GM19324 (cell line): ENCODE measurements at regions not wholly inside any gene's neighbourhood (a gene's known extent, or its start where the extent isn't known, plus 50 kb on each side); places are given as distances from the start of the nearest gene placed in this dataset.

Experiments used
- ATAC-seq: cut with Tn5 transposase; IDR thresholded peaks from one replicate; pipeline ENCODE4 v1.9.1; 2021; ENCODE audit warnings: mild to moderate bottlenecking, moderate library complexity; ENCODE audit not compliant: unreplicated experiment, low FRiP score

GRCh38 chr4:137468836-137469235 lies 63.5 kb downstream of the PCDH18 start:
- ATAC-seq = no peak

GRCh38 chr4:137467537-137467936 lies 64.8 kb downstream of the PCDH18 start:
- no peak for ATAC-seq

GRCh38 chr4:137463377-137464003 lies 68.8 kb downstream of the PCDH18 start:
- no peak for ATAC-seq

GRCh38 chr4:137455647-137456321 lies 76.5 kb downstream of the PCDH18 start:
- no peak for ATAC-seq

GRCh38 chr4:137454767-137455166 lies 77.5 kb downstream of the PCDH18 start:
- no peak for ATAC-seq

GRCh38 chr4:137452799-137453198 lies 79.5 kb downstream of the PCDH18 start:
- no peak for ATAC-seq

GRCh38 chr4:137451172-137451825 lies 81.0 kb downstream of the PCDH18 start:
- ATAC-seq = no peak

GRCh38 chr4:137448402-137448801 lies 83.9 kb downstream of the PCDH18 start:
- no peak for ATAC-seq

- ATAC-seq = no peak
Observed at GRCh38 chr4:137446071-137446470, 86.2 kb downstream of the PCDH18 start.

GRCh38 chr4:137443031-137443800 lies 89.1 kb downstream of the PCDH18 start:
- no peak for ATAC-seq

GRCh38 chr4:137432446-137433311 lies 99.6 kb downstream of the PCDH18 start:
- no peak for ATAC-seq

- no peak for ATAC-seq
Observed at GRCh38 chr4:137430171-137430570, 102.1 kb downstream of the PCDH18 start.

- no peak for ATAC-seq
Observed at GRCh38 chr4:137427411-137427810, 104.9 kb downstream of the PCDH18 start.

GRCh38 chr4:137425281-137425680 lies 107.0 kb downstream of the PCDH18 start:
- ATAC-seq = no peak

- ATAC-seq = no peak
Observed at GRCh38 chr4:137422666-137423065, 109.6 kb downstream of the PCDH18 start.

- no peak for ATAC-seq
Observed at GRCh38 chr4:137421796-137422195, 110.5 kb downstream of the PCDH18 start.

GRCh38 chr4:137420901-137421396 lies 111.3 kb downstream of the PCDH18 start:
- ATAC-seq = no peak

GRCh38 chr4:137417676-137418075 lies 114.6 kb downstream of the PCDH18 start:
- no peak for ATAC-seq

- no peak for ATAC-seq
Observed at GRCh38 chr4:137414802-137415201, 117.5 kb downstream of the PCDH18 start.
